ENCODE measurements at regions not wholly inside any gene's neighbourhood (a gene's known extent, or its start where the extent isn't known, plus 50 kb on each side); places are given as distances from the start of the nearest gene placed in this dataset.

GRCh38 chr5:97635553-97635952 is 452.5 kb upstream of the RIOK2 start:
- no peaks in the 10 kb centered on the region for H3K27me3 ChIP-seq (ENCODE audit: insufficient read depth, low read length)
- Mint-ChIP-seq H3K27me3 (ENCODE audit: low read depth, unreplicated experiment) (no peaks in the 10 kb centered on the region), H3K27ac (ENCODE audit: unreplicated experiment) (no peak overlapping the region), H3K4me3 (ENCODE audit: unreplicated experiment) (no peak overlapping the region), H3K36me3 (ENCODE audit: low read depth, unreplicated experiment) (no peaks in the 10 kb centered on the region), H3K9me3 (ENCODE audit: unreplicated experiment) (peaks cover 3% of the 10 kb centered on the region), H3K4me1 (ENCODE audit: low read depth, unreplicated experiment) (no peaks in the 10 kb centered on the region)
- DNase-seq (ENCODE audit: low read depth), result no peak
- no peaks in the 10 kb centered on the region for H3K9me3 ChIP-seq (ENCODE audit: insufficient read depth, low read depth, low read length)
- no peaks in the 10 kb centered on the region for H3K36me3 ChIP-seq (ENCODE audit: insufficient read depth, low read length)
- TF ChIP-seq CTCF (IDR thresholded peaks at IDR 0.05; ENCODE audit: insufficient read depth, low read depth, low read length), result no peak
- TF ChIP-seq EZH2 (IDR thresholded peaks at IDR 0.05; ENCODE audit: insufficient read depth, low read length), result no peak
- no peaks in the 10 kb centered on the region for H3K4me1 ChIP-seq (ENCODE audit: insufficient read depth, low read length)
- H3K4me2 ChIP-seq (ENCODE audit: low read length), result no peak overlapping the region
- no peak for FAIRE-seq
- no peak overlapping the region for H2AFZ ChIP-seq (ENCODE audit: low read depth, low read length)
- no peak overlapping the region for H3K27ac ChIP-seq (ENCODE audit: low read depth, low read length)
- H4K20me1 ChIP-seq (ENCODE audit: insufficient read depth, low read length), result no peaks in the 10 kb centered on the region
- H3K9ac ChIP-seq (ENCODE audit: low read length), result no peak overlapping the region
- H3K79me2 ChIP-seq (ENCODE audit: insufficient read depth, low read length), result no peaks in the 10 kb centered on the region
- no peak overlapping the region for H3K4me3 ChIP-seq (ENCODE audit: insufficient read depth, low read depth, low read length)

- H3K4me3 Mint-ChIP-seq (ENCODE audit: unreplicated experiment), result no peak overlapping the region
- no peaks in the 10 kb centered on the region for H4K20me1 ChIP-seq (ENCODE audit: insufficient read depth, low read length)
- TF ChIP-seq CTCF (IDR thresholded peaks at IDR 0.05; ENCODE audit: insufficient read depth, low read depth, low read length) (no peak), EZH2 (IDR thresholded peaks at IDR 0.05; ENCODE audit: insufficient read depth, low read length) (no peak)
- no peak for FAIRE-seq
- H3K9me3 ChIP-seq (ENCODE audit: insufficient read depth, low read depth, low read length), result no peaks in the 10 kb centered on the region
- H3K79me2 ChIP-seq (ENCODE audit: insufficient read depth, low read length), result no peaks in the 10 kb centered on the region
- peaks cover 3% of the 10 kb centered on the region for H3K9me3 Mint-ChIP-seq (ENCODE audit: unreplicated experiment)
- no peaks in the 10 kb centered on the region for H3K27me3 Mint-ChIP-seq (ENCODE audit: low read depth, unreplicated experiment)
- H3K27me3 ChIP-seq (ENCODE audit: insufficient read depth, low read length), result no peaks in the 10 kb centered on the region
- no peak overlapping the region for H3K9ac ChIP-seq (ENCODE audit: low read length)
- H3K36me3 ChIP-seq (ENCODE audit: insufficient read depth, low read length), result no peaks in the 10 kb centered on the region
- H3K4me3 ChIP-seq (ENCODE audit: insufficient read depth, low read depth, low read length), result no peak overlapping the region
- H3K36me3 Mint-ChIP-seq (ENCODE audit: low read depth, unreplicated experiment), result no peaks in the 10 kb centered on the region
- no peaks in the 10 kb centered on the region for H3K4me1 Mint-ChIP-seq (ENCODE audit: low read depth, unreplicated experiment)
- DNase-seq (ENCODE audit: low read depth), result no peak
- no peak overlapping the region for H3K27ac ChIP-seq (ENCODE audit: low read depth, low read length)
- H2AFZ ChIP-seq (ENCODE audit: low read depth, low read length), result no peak overlapping the region
- H3K27ac Mint-ChIP-seq (ENCODE audit: unreplicated experiment), result no peak overlapping the region
- H3K4me1 ChIP-seq (ENCODE audit: insufficient read depth, low read length), result no peaks in the 10 kb centered on the region
- no peak overlapping the region for H3K4me2 ChIP-seq (ENCODE audit: low read length)
Observed at GRCh38 chr5:97636766-97637165, 453.7 kb upstream of the RIOK2 start.

- H3K9me3 ChIP-seq (ENCODE audit: insufficient read depth, low read depth, low read length), result no peaks in the 10 kb centered on the region
- H3K79me2 ChIP-seq (ENCODE audit: insufficient read depth, low read length), result no peaks in the 10 kb centered on the region
- H3K27ac ChIP-seq (ENCODE audit: low read depth, low read length), result no peak overlapping the region
- no peaks in the 10 kb centered on the region for H3K27me3 ChIP-seq (ENCODE audit: insufficient read depth, low read length)
- no peaks in the 10 kb centered on the region for H3K36me3 ChIP-seq (ENCODE audit: insufficient read depth, low read length)
- no peak for DNase-seq (ENCODE audit: low read depth)
- Mint-ChIP-seq H3K27me3 (ENCODE audit: low read depth, unreplicated experiment) (no peaks in the 10 kb centered on the region), H3K9me3 (ENCODE audit: unreplicated experiment) (peaks cover 6% of the 10 kb centered on the region), H3K4me3 (ENCODE audit: unreplicated experiment) (no peak overlapping the region), H3K27ac (ENCODE audit: unreplicated experiment) (no peak overlapping the region), H3K36me3 (ENCODE audit: low read depth, unreplicated experiment) (no peaks in the 10 kb centered on the region), H3K4me1 (ENCODE audit: low read depth, unreplicated experiment) (no peaks in the 10 kb centered on the region)
- H3K9ac ChIP-seq (ENCODE audit: low read length), result no peak overlapping the region
- TF ChIP-seq CTCF (IDR thresholded peaks at IDR 0.05; ENCODE audit: insufficient read depth, low read depth, low read length), result no peak
- no peak for TF ChIP-seq EZH2 (IDR thresholded peaks at IDR 0.05; ENCODE audit: insufficient read depth, low read length)
- no peak overlapping the region for H3K4me3 ChIP-seq (ENCODE audit: insufficient read depth, low read depth, low read length)
- H3K4me1 ChIP-seq (ENCODE audit: insufficient read depth, low read length), result no peaks in the 10 kb centered on the region
- H3K4me2 ChIP-seq (ENCODE audit: low read length), result no peak overlapping the region
- H4K20me1 ChIP-seq (ENCODE audit: insufficient read depth, low read length), result no peaks in the 10 kb centered on the region
- no peak overlapping the region for H2AFZ ChIP-seq (ENCODE audit: low read depth, low read length)
- FAIRE-seq, result no peak
Observed at GRCh38 chr5:97641081-97641480, 458.0 kb upstream of the RIOK2 start.
